ENCODE measurements at regions not wholly inside any gene's neighbourhood (a gene's known extent, or its start where the extent isn't known, plus 50 kb on each side); places are given as distances from the start of the nearest gene placed in this dataset.

- TF ChIP-seq BCL6B (tag by site-specific recombination; IDR thresholded peaks at IDR 0.05) (peak; percentile 60), ZIC2 (tag by site-specific recombination; IDR thresholded peaks at IDR 0.05) (no peak), ZNF394 (tag by site-specific recombination; IDR thresholded peaks at IDR 0.05; ENCODE audit: borderline replicate concordance) (peak; percentile 60; the same call in 1 of the 2 replicates), ZEB2 (tag by site-specific recombination; IDR thresholded peaks at IDR 0.05) (no peak), ZSCAN16 (tag by site-specific recombination; IDR thresholded peaks at IDR 0.05) (no peak), ZNF610 (tag by site-specific recombination; IDR thresholded peaks at IDR 0.05; ENCODE audit: borderline replicate concordance) (no peak), ZNF175 (tag by site-specific recombination; IDR thresholded peaks at IDR 0.05) (no peak), ZNF202 (tag by site-specific recombination; IDR thresholded peaks at IDR 0.05; ENCODE audit: borderline replicate concordance) (no peak), HIC1 (tag by site-specific recombination; IDR thresholded peaks at IDR 0.05) (peak; percentile 47; the same call in 1 of the 2 replicates), ZNF266 (tag by site-specific recombination; IDR thresholded peaks at IDR 0.05; ENCODE audit: low read depth) (no peak), ZNF660 (tag by site-specific recombination; IDR thresholded peaks at IDR 0.05) (peak; percentile 95), ZBTB49 (tag by site-specific recombination; IDR thresholded peaks at IDR 0.05; ENCODE audit: low read depth) (no peak), ZNF548 (tag by site-specific recombination; IDR thresholded peaks at IDR 0.05) (no peak), ZNF600 (tag by site-specific recombination; IDR thresholded peaks at IDR 0.05) (0 out of 2 replicates have a peak, but pooled peaks have one; percentile 35), SCRT1 (tag by site-specific recombination; IDR thresholded peaks at IDR 0.05; ENCODE audit: borderline replicate concordance) (no peak), ZNF654 (tag by site-specific recombination; IDR thresholded peaks at IDR 0.05; ENCODE audit: low read depth) (no peak), YY2 (tag by site-specific recombination; IDR thresholded peaks at IDR 0.05) (no peak), GLI2 (tag by site-specific recombination; IDR thresholded peaks at IDR 0.05; ENCODE audit: borderline replicate concordance, low read depth) (0 out of 2 replicates have a peak, but pooled peaks have one; percentile 54), GLIS1 (tag by site-specific recombination; IDR thresholded peaks at IDR 0.05) (peak; percentile 38), INSM2 (tag by site-specific recombination; IDR thresholded peaks at IDR 0.05) (0 out of 2 replicates have a peak, but pooled peaks have one; percentile 24), ZNF354C (tag by site-specific recombination; IDR thresholded peaks at IDR 0.05; ENCODE audit: borderline replicate concordance, low read depth) (no peak), ZBTB17 (tag by site-specific recombination; IDR thresholded peaks at IDR 0.05) (peak; percentile 41; the same call in 1 of the 2 replicates), ZNF561 (tag by site-specific recombination; IDR thresholded peaks at IDR 0.05; ENCODE audit: borderline replicate concordance) (no peak; the same call in 1 of the 2 replicates), ZNF324 (tag by site-specific recombination; IDR thresholded peaks at IDR 0.05) (0 out of 2 replicates have a peak, but pooled peaks have one; percentile 15), ZNF274 (IDR thresholded peaks at IDR 0.05; ENCODE audit: low read length) (no peak), ZNF274 (tag by site-specific recombination; IDR thresholded peaks at IDR 0.05; ENCODE audit: borderline replicate concordance) (no peak), GFI1B (tag by site-specific recombination; IDR thresholded peaks at IDR 0.05) (peak; percentile 59), ZNF555 (tag by site-specific recombination; conservative IDR thresholded peaks at IDR 0.05) (no peak), PBX3 (CRISPR knock-in tag; IDR thresholded peaks at IDR 0.05) (no peak)
These were observed 313.8 kb downstream of the ENC1 start (continued) for GRCh38 chr5:74326571-74327338.

Measured in HEK293 (cell line).